GM12878 (cell line): ENCODE measurements at regions not wholly inside any gene's neighbourhood (a gene's known extent, or its start where the extent isn't known, plus 50 kb on each side); places are given as distances from the start of the nearest gene placed in this dataset.
A peak's percentile ranks its signal among the peaks of the same experiment; 100 is the strongest.

Experiments
- ATAC-seq: fragments of 200-7000 bp; cut with Tn5 transposase; 3 replicates; pipeline ENCODE4 v1.9.1; 2020; ENCODE audit warnings: mild to moderate bottlenecking, moderate library complexity
- BruUV-seq: library from RNA; stranded (reverse); fragments of 400-500 nt; replicated peaks from 2 replicates; lab custom pipeline; 2021; lab: Mats Ljungman, UMichigan
- CTCF ChIA-PET: fragments of 300-600 bp; sonication (Branson Sonifier 250); formaldehyde crosslinking; extraction: SDS; loops from one replicate; lab custom pipeline; 2021; ENCODE audit warnings: inconsistent platforms; lab: Yijun Ruan, JAX
- POLR2A ChIA-PET: fragments of 350-600 bp; formaldehyde crosslinking; extraction: SDS; loops from one replicate; lab custom pipeline; 2021; ENCODE audit warnings: inconsistent platforms; lab: Charles Lee
- RAD21 ChIA-PET: fragments of 300-600 bp; sonication (Branson Sonifier 250); formaldehyde crosslinking; loops from one replicate; lab custom pipeline; 2023; ENCODE audit warnings: antibody characterized with exemption; ENCODE audit not compliant: unreplicated experiment; lab: Charles Lee
- SMC1A ChIA-PET: fragments of 300-600 bp; sonication (Branson Sonifier 250); formaldehyde crosslinking; loops from one replicate; lab custom pipeline; 2023; ENCODE audit not compliant: unreplicated experiment, uncharacterized antibody; lab: Charles Lee
- DNase-seq: peaks from one replicate; pipeline ENCODE4 v3.0.0-alpha.2; 2011; ENCODE audit warnings: low read depth, low spot score
- FAIRE-seq: peaks from 3 replicates; lab custom pipeline; 2011; peaks lifted over from hg19 to GRCh38; lab: Jason Lieb, UNC
- H2AFZ ChIP-seq: 2 replicates; pipeline ENCODE4 v1.6.0; 2011; ENCODE audit warnings: low read depth, low read length, control low read depth; ENCODE audit not compliant: control insufficient read depth
- H3K27ac ChIP-seq: 2 replicates; pipeline ENCODE4 v1.5.1; 2011; ENCODE audit warnings: control low read depth; ENCODE audit not compliant: control insufficient read depth, insufficient read depth
- H3K27me3 ChIP-seq, 2 experiments: replicated peaks in 1 of 2; 2 replicates each; pipeline versions ENCODE4 v1.6.0 to v1.6.1; 2011; ENCODE audit warnings: low read length in 1 of 2; ENCODE audit not compliant: control insufficient read depth in 2 of 2, insufficient read depth in 2 of 2
- H3K36me3 ChIP-seq, 2 experiments: 2 replicates each; pipeline ENCODE4 v1.5.1; 2011; ENCODE audit warnings: low read length in 1 of 2; ENCODE audit not compliant: control insufficient read depth in 2 of 2, insufficient read depth in 2 of 2
- H3K4me1 ChIP-seq: 2 replicates; pipeline ENCODE4 v1.6.1; 2011; ENCODE audit warnings: mild to moderate bottlenecking, low read length, moderate library complexity, mixed read lengths; ENCODE audit not compliant: control insufficient read depth, insufficient read depth
- H3K4me2 ChIP-seq: 2 replicates; pipeline ENCODE4 v1.6.0; 2011; ENCODE audit warnings: control low read depth; ENCODE audit not compliant: control insufficient read depth, insufficient read depth
- H3K4me3 ChIP-seq: fragments of 200-600 bp; sonication (generic); 2 replicates; pipeline ENCODE4 v1.5.1; 2016
- H3K79me2 ChIP-seq: 2 replicates; pipeline ENCODE4 v1.6.0; 2011; ENCODE audit warnings: low read length; ENCODE audit not compliant: control insufficient read depth, insufficient read depth
- H3K9ac ChIP-seq: 2 replicates; pipeline ENCODE4 v1.8.0; 2011; ENCODE audit warnings: low read length, control low read depth, mixed read lengths; ENCODE audit not compliant: control insufficient read depth, insufficient read depth
- H3K9me3 ChIP-seq: replicated peaks from 3 replicates; pipeline ENCODE4 v1.5.1; 2011; ENCODE audit warnings: mild to moderate bottlenecking, low read length; ENCODE audit not compliant: control insufficient read depth, insufficient read depth
- H4K20me1 ChIP-seq: 2 replicates; pipeline ENCODE4 v1.6.0; 2011; ENCODE audit not compliant: control insufficient read depth, insufficient read depth
- EED ChIP-seq: sonication (generic); IDR thresholded peaks from 2 replicates; pipeline ENCODE4 v1.6.1; 2016; ENCODE audit warnings: antibody characterized with exemption, low read depth
- FOXM1 ChIP-seq: IDR thresholded peaks from 2 replicates; pipeline ENCODE4 v1.6.1; 2012; ENCODE audit warnings: low read depth, mild to moderate bottlenecking, inconsistent platforms, low read length, moderate library complexity
- KAT2A ChIP-seq: conservative IDR thresholded peaks from 2 replicates; pipeline ENCODE4 v1.6.1; 2011; ENCODE audit warnings: low read depth, low read length; ENCODE audit not compliant: control insufficient read depth
- RAD21 ChIP-seq: IDR thresholded peaks from 2 replicates; pipeline ENCODE4 v1.6.1; 2011; ENCODE audit warnings: mild to moderate bottlenecking, low read depth, low read length, moderate library complexity; ENCODE audit not compliant: insufficient read depth
- RB1 ChIP-seq: fragments of 450-650 bp; formaldehyde crosslinking; IDR thresholded peaks from 2 replicates; pipeline ENCODE4 v1.6.1; 2017; ENCODE audit warnings: mild to moderate bottlenecking, borderline replicate concordance
- RFX5 ChIP-seq: IDR thresholded peaks from 2 replicates; pipeline ENCODE4 v1.6.1; 2011; ENCODE audit warnings: low read depth, low read length, improper control_type of control experiment
- RUNX3 ChIP-seq: IDR thresholded peaks from 2 replicates; pipeline ENCODE4 v1.6.1; 2012; ENCODE audit warnings: low read length, inconsistent platforms
- SMC3 ChIP-seq: IDR thresholded peaks from 2 replicates; pipeline ENCODE4 v1.6.1; 2011; ENCODE audit warnings: low read length, improper control_type of control experiment, borderline replicate concordance
- YY1 ChIP-seq: IDR thresholded peaks from 2 replicates; pipeline ENCODE4 v1.6.1; 2011; ENCODE audit warnings: low read depth, mild to moderate bottlenecking, low read length
- ZNF384 ChIP-seq: IDR thresholded peaks from 2 replicates; pipeline ENCODE4 v1.6.1; 2012; ENCODE audit warnings: low read depth, mild to moderate bottlenecking, low read length, improper control_type of control experiment, borderline replicate concordance
- WGBS: methylation state at CpG from one replicate; pipeline ENCODE4 v1.1.6; 2016; ENCODE audit warnings: low lambda C conversion rate; ENCODE audit not compliant: insufficient replicate concordance, insufficient coverage; ENCODE audit errors: missing lambda C conversion rate; 5-methylcytosine and 5-hydroxymethylcytosine counted together
- in situ Hi-C: fragments of 300-500 bp; cut with MboI; formaldehyde crosslinking; loops from 9 replicates; pipeline ENCODE4 v1.14.3; 2018; ENCODE audit warnings: mixed read lengths
- intact Hi-C: fragments of 100-400 bp; cut with micrococcal nuclease; formaldehyde crosslinking; loops from one replicate; pipeline ENCODE4 v1.14.2; 2022; ENCODE audit not compliant: unreplicated experiment
- TF ChIP-seq, protein P1 (sequence below): fragments of 150-350 bp; IDR thresholded peaks from 2 replicates; pipeline ENCODE4 v1.6.1; 2014; ENCODE audit warnings: mild to moderate bottlenecking, low read depth, low read length
- TF ChIP-seq, protein P2 (sequence below): fragments of 450-650 bp; conservative IDR thresholded peaks from 2 replicates; pipeline ENCODE4 v1.6.1; 2017; ENCODE audit warnings: mild to moderate bottlenecking, moderate library complexity
- TF ChIP-seq, protein P3 (sequence below), 3 experiments: IDR thresholded peaks in 2 of 3; conservative IDR thresholded peaks in 1 of 3; 2 replicates each; pipeline ENCODE4 v1.5.1; 2011; ENCODE audit warnings: low read depth in 3 of 3, low read length in 3 of 3, mild to moderate bottlenecking in 3 of 3, control low read depth in 2 of 3, moderate library complexity in 2 of 3, inconsistent platforms in 1 of 3, mixed read lengths in 1 of 3; ENCODE audit not compliant: control insufficient read depth in 2 of 3, insufficient read depth in 1 of 3; ENCODE audit errors: extremely low read depth in 1 of 3

DNA sequence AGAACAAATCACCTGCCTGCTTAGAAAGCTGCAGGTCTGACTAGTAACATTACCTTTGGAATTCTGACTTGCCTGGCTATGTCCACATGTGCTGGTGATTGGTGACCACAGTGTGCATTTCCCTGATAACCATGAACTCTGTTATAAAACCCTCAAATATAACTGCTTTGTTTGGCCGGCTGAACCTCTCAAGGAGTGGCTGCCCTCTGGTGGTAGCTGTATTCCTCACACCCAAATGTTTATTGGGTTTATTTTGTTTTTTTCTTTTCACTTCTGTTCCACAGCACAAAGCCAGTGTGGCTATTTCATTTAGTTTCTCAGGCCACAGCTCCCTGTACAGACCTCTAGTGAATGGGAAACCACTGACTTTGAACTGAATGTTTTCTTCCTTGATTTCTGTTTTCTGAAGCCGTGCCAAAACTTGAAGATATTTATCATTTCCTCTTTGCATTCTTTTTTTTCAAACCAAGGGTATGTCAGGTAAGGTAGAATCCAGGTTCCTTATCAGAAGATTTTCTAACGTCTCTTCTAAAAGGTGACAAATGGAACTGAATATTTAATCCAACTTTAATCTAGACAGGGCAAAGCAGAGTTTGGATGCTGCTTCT, 549.0 kb upstream of the VRK2 start:
- no peak overlapping the region for H3K9ac ChIP-seq
- no peaks in the 10 kb centered on the region for H3K36me3 ChIP-seq
- no peak overlapping the region for H3K4me2 ChIP-seq
- 1% methylated on average over 3 of the region's 3 CpGs for WGBS
- RAD21 ChIA-PET: interaction anchor here (0.7 to 1.3 kb wide), 4 partner anchors 43 to 1978 kb away, joined by 3 to 6 read pairs (median 4); partner anchors contain the start of genes CCDC85A and CFAP36
- no peaks in the 10 kb centered on the region for H3K79me2 ChIP-seq
- CTCF ChIA-PET: interaction anchor here (0.6 to 3.7 kb wide), 24 partner anchors 8 to 1314 kb away, joined by 3 to 29 read pairs (median 5); partner anchors contain the start of gene CCDC85A
- in situ Hi-C loops: no loop called here
- H3K27me3 ChIP-seq: no peaks in the 10 kb centered on the region
- no peaks in the 10 kb centered on the region for H3K9me3 ChIP-seq
- SMC1A ChIA-PET: interaction anchor here (0.7 to 1.8 kb wide), 7 partner anchors 16 to 177 kb away, joined by 3 to 6 read pairs (median 4); no protein-coding TSS in a partner anchor
- DNase-seq: peak; percentile 4
- no TSS peak for BruUV-seq
- TF ChIP-seq RFX5 (no peak), ZNF384 (peak; percentile 83), FOXM1 (0 out of 2 replicates have a peak, but pooled peaks have one; percentile 16), KAT2A (no peak), SMC3 (peak; percentile 77), EED (no peak), RUNX3 (peak; percentile 9; the same call in 1 of the 2 replicates), RB1 (peak; percentile 15; the same call in 1 of the 2 replicates), RAD21 (peak; percentile 90), YY1 (peak; percentile 54; the same call in 1 of the 2 replicates)
- TF ChIP-seq, protein P1, sequence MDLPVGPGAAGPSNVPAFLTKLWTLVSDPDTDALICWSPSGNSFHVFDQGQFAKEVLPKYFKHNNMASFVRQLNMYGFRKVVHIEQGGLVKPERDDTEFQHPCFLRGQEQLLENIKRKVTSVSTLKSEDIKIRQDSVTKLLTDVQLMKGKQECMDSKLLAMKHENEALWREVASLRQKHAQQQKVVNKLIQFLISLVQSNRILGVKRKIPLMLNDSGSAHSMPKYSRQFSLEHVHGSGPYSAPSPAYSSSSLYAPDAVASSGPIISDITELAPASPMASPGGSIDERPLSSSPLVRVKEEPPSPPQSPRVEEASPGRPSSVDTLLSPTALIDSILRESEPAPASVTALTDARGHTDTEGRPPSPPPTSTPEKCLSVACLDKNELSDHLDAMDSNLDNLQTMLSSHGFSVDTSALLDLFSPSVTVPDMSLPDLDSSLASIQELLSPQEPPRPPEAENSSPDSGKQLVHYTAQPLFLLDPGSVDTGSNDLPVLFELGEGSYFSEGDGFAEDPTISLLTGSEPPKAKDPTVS: no peak
- TF ChIP-seq, protein P2, sequence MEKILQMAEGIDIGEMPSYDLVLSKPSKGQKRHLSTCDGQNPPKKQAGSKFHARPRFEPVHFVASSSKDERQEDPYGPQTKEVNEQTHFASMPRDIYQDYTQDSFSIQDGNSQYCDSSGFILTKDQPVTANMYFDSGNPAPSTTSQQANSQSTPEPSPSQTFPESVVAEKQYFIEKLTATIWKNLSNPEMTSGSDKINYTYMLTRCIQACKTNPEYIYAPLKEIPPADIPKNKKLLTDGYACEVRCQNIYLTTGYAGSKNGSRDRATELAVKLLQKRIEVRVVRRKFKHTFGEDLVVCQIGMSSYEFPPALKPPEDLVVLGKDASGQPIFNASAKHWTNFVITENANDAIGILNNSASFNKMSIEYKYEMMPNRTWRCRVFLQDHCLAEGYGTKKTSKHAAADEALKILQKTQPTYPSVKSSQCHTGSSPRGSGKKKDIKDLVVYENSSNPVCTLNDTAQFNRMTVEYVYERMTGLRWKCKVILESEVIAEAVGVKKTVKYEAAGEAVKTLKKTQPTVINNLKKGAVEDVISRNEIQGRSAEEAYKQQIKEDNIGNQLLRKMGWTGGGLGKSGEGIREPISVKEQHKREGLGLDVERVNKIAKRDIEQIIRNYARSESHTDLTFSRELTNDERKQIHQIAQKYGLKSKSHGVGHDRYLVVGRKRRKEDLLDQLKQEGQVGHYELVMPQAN: no peak
- TF ChIP-seq, protein P3, sequence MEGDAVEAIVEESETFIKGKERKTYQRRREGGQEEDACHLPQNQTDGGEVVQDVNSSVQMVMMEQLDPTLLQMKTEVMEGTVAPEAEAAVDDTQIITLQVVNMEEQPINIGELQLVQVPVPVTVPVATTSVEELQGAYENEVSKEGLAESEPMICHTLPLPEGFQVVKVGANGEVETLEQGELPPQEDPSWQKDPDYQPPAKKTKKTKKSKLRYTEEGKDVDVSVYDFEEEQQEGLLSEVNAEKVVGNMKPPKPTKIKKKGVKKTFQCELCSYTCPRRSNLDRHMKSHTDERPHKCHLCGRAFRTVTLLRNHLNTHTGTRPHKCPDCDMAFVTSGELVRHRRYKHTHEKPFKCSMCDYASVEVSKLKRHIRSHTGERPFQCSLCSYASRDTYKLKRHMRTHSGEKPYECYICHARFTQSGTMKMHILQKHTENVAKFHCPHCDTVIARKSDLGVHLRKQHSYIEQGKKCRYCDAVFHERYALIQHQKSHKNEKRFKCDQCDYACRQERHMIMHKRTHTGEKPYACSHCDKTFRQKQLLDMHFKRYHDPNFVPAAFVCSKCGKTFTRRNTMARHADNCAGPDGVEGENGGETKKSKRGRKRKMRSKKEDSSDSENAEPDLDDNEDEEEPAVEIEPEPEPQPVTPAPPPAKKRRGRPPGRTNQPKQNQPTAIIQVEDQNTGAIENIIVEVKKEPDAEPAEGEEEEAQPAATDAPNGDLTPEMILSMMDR (IDR thresholded peaks at IDR 0.05 in 2 of 3, conservative IDR thresholded peaks at IDR 0.05 in 1 of 3; ENCODE audit: control insufficient read depth in 2 of 3, extremely low read depth in 1 of 3, insufficient read depth in 1 of 3, low read depth in 3 of 3, low read length in 3 of 3): peak; percentile 72 to 80 (median 76)
- TF ChIP-seq, all 136 proteins: peak for 8
- Histone ChIP-seq H2AFZ (no peak overlapping the region; the same call in 1 of the 2 replicates), H3K27ac (no peak overlapping the region), H4K20me1 (no peaks in the 10 kb centered on the region), H3K4me1 (no peaks in the 10 kb centered on the region), H3K4me3 (no peak overlapping the region)
- FAIRE-seq (no peak), ATAC-seq (peak; percentile 92)
- intact Hi-C loops: loop anchor here (5.0 kb wide), 2 partner anchors 120 to 1315 kb away; partner anchors contain the start of gene CCDC85A
- POLR2A ChIA-PET: no interaction called here
